KMS-11 (cell line): ENCODE measurements at regions not wholly inside any gene's neighbourhood (a gene's known extent, or its start where the extent isn't known, plus 50 kb on each side); places are given as distances from the start of the nearest gene placed in this dataset.

ENCODE experiments used
- H2AFZ ChIP-seq: fragments of 200-600 bp; sonication (generic); 2 replicates; pipeline ENCODE4 v1.6.1; 2016; ENCODE audit warnings: antibody characterized with exemption, mixed run types, low read depth
- H3K27ac ChIP-seq: fragments of 200-600 bp; sonication (generic); 2 replicates; pipeline ENCODE4 v1.6.1; 2016; ENCODE audit warnings: mild to moderate bottlenecking, mixed run types
- H3K27me3 ChIP-seq: fragments of 200-600 bp; sonication (generic); 2 replicates; pipeline ENCODE4 v1.6.1; 2017; ENCODE audit warnings: mild to moderate bottlenecking, low read depth, mixed run types, moderate library complexity; ENCODE audit not compliant: insufficient read depth
- H3K36me3 ChIP-seq: fragments of 200-600 bp; sonication (generic); 2 replicates; pipeline ENCODE4 v1.6.1; 2017; ENCODE audit warnings: mild to moderate bottlenecking, mixed run types; ENCODE audit not compliant: insufficient read depth
- H3K4me1 ChIP-seq: fragments of 200-600 bp; sonication (generic); 2 replicates; pipeline ENCODE4 v1.6.1; 2016; ENCODE audit warnings: mild to moderate bottlenecking, low read depth, mixed run types; ENCODE audit not compliant: poor library complexity, severe bottlenecking
- H3K4me2 ChIP-seq: fragments of 200-600 bp; sonication (generic); 2 replicates; pipeline ENCODE4 v1.7.0; 2016; ENCODE audit warnings: mild to moderate bottlenecking, mixed run types
- H3K4me3 ChIP-seq: fragments of 200-600 bp; sonication (generic); IDR thresholded peaks from 2 replicates; pipeline ENCODE4 v1.6.1; 2017; ENCODE audit warnings: low read depth, low read length, mixed read lengths; ENCODE audit not compliant: insufficient read depth
- H3K79me2 ChIP-seq: fragments of 200-600 bp; sonication (generic); 2 replicates; pipeline ENCODE4 v1.6.1; 2016; ENCODE audit warnings: low read depth, mixed run types; ENCODE audit not compliant: insufficient read depth
- H3K9ac ChIP-seq: fragments of 200-600 bp; sonication (generic); 2 replicates; pipeline ENCODE4 v1.6.1; 2016; ENCODE audit warnings: mild to moderate bottlenecking, mixed run types
- H4K20me1 ChIP-seq: fragments of 200-600 bp; sonication (generic); 2 replicates; pipeline ENCODE4 v1.6.1; 2016; ENCODE audit warnings: mild to moderate bottlenecking, mixed run types; ENCODE audit not compliant: insufficient read depth
- CTCF ChIP-seq: fragments of 200-600 bp; sonication (generic); conservative IDR thresholded peaks from 2 replicates; pipeline ENCODE4 v1.6.1; 2017; ENCODE audit warnings: low read depth, mild to moderate bottlenecking, antibody characterized with exemption, low read length, moderate library complexity, mixed read lengths

GRCh38 chr20:5451643-5452210, 135.0 kb upstream of the PROKR2 start:
- no peak overlapping the region for H3K27ac ChIP-seq
- H3K27me3 ChIP-seq: no peaks in the 10 kb centered on the region
- H3K4me1 ChIP-seq: no peaks in the 10 kb centered on the region
- H2AFZ ChIP-seq: no peak overlapping the region
- no peak overlapping the region for H3K9ac ChIP-seq
- H4K20me1 ChIP-seq: no peaks in the 10 kb centered on the region
- no peaks in the 10 kb centered on the region for H3K36me3 ChIP-seq
- TF ChIP-seq CTCF: no peak
- no peaks in the 10 kb centered on the region for H3K79me2 ChIP-seq
- H3K4me2 ChIP-seq: no peak overlapping the region
- no peak overlapping the region for H3K4me3 ChIP-seq

DNA sequence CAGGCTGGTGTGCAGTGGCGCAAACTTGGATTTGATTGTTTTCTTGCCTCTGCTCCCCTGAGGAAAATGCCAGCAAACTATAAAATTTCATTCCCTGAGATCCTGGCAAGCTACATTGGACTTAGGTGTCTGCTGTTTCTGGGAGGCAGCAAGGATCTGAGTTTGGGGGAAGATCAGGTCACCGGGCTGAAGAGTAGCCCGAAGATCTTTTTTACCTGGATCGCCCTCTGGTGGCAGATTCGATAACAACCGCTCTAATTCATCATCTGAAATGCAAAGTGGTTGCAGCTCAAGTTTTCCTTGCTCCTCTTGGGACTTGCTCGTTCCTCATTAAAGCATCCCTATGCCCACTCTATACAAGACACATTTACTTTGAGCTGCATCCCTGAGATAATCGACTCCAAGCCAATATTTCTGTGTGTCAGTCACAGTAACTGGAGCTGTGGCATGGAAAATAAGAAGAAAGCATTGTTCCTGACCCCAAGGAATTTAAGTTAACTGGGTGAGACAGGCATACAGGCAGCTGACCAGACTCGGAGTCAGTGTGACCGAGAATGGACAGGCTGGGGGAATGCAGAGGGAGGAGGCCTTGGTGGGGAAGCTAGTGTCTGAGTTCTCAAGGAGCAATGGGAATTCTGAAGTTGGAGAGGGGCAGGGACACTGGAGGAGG, 131.8 kb upstream of the PROKR2 start:
- Histone ChIP-seq H3K36me3 (no peaks in the 10 kb centered on the region), H3K79me2 (no peaks in the 10 kb centered on the region), H3K27ac (no peak overlapping the region), H3K4me1 (no peaks in the 10 kb centered on the region), H2AFZ (no peak overlapping the region), H3K4me3 (no peak overlapping the region), H3K9ac (no peak overlapping the region), H3K4me2 (no peak overlapping the region), H4K20me1 (no peaks in the 10 kb centered on the region), H3K27me3 (no peaks in the 10 kb centered on the region)
- peak; percentile 77 for TF ChIP-seq CTCF

- no peak overlapping the region for H2AFZ ChIP-seq
- H3K4me2 ChIP-seq: no peak overlapping the region
- no peak overlapping the region for H3K9ac ChIP-seq
- H3K27ac ChIP-seq: no peak overlapping the region
- no peaks in the 10 kb centered on the region for H3K79me2 ChIP-seq
- no peaks in the 10 kb centered on the region for H3K27me3 ChIP-seq
- H4K20me1 ChIP-seq: no peaks in the 10 kb centered on the region
- TF ChIP-seq CTCF: no peak
- H3K4me3 ChIP-seq: no peak overlapping the region
- H3K36me3 ChIP-seq: no peaks in the 10 kb centered on the region
- H3K4me1 ChIP-seq: no peaks in the 10 kb centered on the region
Measured at GRCh38 chr20:5447188-5447587, 130.4 kb upstream of the PROKR2 start.

- no peak overlapping the region for H3K9ac ChIP-seq
Measured at GRCh38 chr20:5445611-5446010, 128.9 kb upstream of the PROKR2 start.

More at GRCh38 chr20:5445611-5446010, 128.9 kb upstream of the PROKR2 start:
- Histone ChIP-seq H2AFZ (no peak overlapping the region), H3K27ac (no peak overlapping the region), H4K20me1 (no peaks in the 10 kb centered on the region), H3K4me1 (no peaks in the 10 kb centered on the region), H3K36me3 (no peaks in the 10 kb centered on the region), H3K79me2 (no peaks in the 10 kb centered on the region), H3K4me2 (no peak overlapping the region), H3K4me3 (no peak overlapping the region), H3K27me3 (no peaks in the 10 kb centered on the region)
- no peak for TF ChIP-seq CTCF
